ENCODE measurements at regions not wholly inside any gene's neighbourhood (a gene's known extent, or its start where the extent isn't known, plus 50 kb on each side); places are given as distances from the start of the nearest gene placed in this dataset.

DNA sequence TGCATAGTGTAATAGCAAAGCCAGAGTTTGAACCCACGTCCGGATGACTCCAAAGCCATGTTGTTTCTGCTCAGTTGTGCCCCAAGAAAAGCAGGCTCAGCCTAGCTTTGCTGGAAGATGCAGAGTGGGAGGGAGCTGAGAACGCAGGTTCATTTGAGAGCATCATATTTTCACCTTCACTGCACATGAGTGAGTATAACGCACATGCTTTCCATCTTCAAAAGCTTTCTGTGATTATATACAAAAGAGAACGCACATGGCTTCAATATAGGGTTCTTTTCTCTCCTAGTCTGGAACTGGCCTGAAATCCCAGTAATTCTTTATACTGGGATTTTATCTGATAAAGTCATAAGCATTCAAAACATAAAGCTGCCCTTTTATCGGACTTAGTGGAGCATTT lies 385.5 kb upstream of the CADM1 start:
- TF ChIP-seq, protein P1, sequence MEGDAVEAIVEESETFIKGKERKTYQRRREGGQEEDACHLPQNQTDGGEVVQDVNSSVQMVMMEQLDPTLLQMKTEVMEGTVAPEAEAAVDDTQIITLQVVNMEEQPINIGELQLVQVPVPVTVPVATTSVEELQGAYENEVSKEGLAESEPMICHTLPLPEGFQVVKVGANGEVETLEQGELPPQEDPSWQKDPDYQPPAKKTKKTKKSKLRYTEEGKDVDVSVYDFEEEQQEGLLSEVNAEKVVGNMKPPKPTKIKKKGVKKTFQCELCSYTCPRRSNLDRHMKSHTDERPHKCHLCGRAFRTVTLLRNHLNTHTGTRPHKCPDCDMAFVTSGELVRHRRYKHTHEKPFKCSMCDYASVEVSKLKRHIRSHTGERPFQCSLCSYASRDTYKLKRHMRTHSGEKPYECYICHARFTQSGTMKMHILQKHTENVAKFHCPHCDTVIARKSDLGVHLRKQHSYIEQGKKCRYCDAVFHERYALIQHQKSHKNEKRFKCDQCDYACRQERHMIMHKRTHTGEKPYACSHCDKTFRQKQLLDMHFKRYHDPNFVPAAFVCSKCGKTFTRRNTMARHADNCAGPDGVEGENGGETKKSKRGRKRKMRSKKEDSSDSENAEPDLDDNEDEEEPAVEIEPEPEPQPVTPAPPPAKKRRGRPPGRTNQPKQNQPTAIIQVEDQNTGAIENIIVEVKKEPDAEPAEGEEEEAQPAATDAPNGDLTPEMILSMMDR (IDR thresholded peaks at IDR 0.05) = no peak
- TF ChIP-seq POLR2A (IDR thresholded peaks at IDR 0.05) = no peak
- no peak for TF ChIP-seq POLR2AphosphoS5 (IDR thresholded peaks at IDR 0.05)

Data from gastroesophageal sphincter (tissue), 3 donors.